GM12878 (cell line): ENCODE measurements at regions not wholly inside any gene's neighbourhood (a gene's known extent, or its start where the extent isn't known, plus 50 kb on each side); places are given as distances from the start of the nearest gene placed in this dataset.

Experiments used
- ATAC-seq: fragments of 200-7000 bp; cut with Tn5 transposase; 3 replicates; pipeline ENCODE4 v1.9.1; 2020; ENCODE audit warnings: mild to moderate bottlenecking, moderate library complexity
- BruUV-seq: library from RNA; stranded (reverse); fragments of 400-500 nt; replicated peaks from 2 replicates; lab custom pipeline; 2021; lab: Mats Ljungman, UMichigan
- CTCF ChIA-PET: fragments of 300-600 bp; sonication (Branson Sonifier 250); formaldehyde crosslinking; extraction: SDS; loops from one replicate; lab custom pipeline; 2021; ENCODE audit warnings: inconsistent platforms; lab: Yijun Ruan, JAX
- POLR2A ChIA-PET: fragments of 350-600 bp; formaldehyde crosslinking; extraction: SDS; loops from one replicate; lab custom pipeline; 2021; ENCODE audit warnings: inconsistent platforms; lab: Charles Lee
- RAD21 ChIA-PET: fragments of 300-600 bp; sonication (Branson Sonifier 250); formaldehyde crosslinking; loops from one replicate; lab custom pipeline; 2023; ENCODE audit warnings: antibody characterized with exemption; ENCODE audit not compliant: unreplicated experiment; lab: Charles Lee
- SMC1A ChIA-PET: fragments of 300-600 bp; sonication (Branson Sonifier 250); formaldehyde crosslinking; loops from one replicate; lab custom pipeline; 2023; ENCODE audit not compliant: unreplicated experiment, uncharacterized antibody; lab: Charles Lee
- DNase-seq: peaks from one replicate; pipeline ENCODE4 v3.0.0-alpha.2; 2011; ENCODE audit warnings: low read depth, low spot score
- FAIRE-seq: peaks from 3 replicates; lab custom pipeline; 2011; peaks lifted over from hg19 to GRCh38; lab: Jason Lieb, UNC
- H2AFZ ChIP-seq: 2 replicates; pipeline ENCODE4 v1.6.0; 2011; ENCODE audit warnings: low read depth, low read length, control low read depth; ENCODE audit not compliant: control insufficient read depth
- H3K27ac ChIP-seq: 2 replicates; pipeline ENCODE4 v1.5.1; 2011; ENCODE audit warnings: control low read depth; ENCODE audit not compliant: control insufficient read depth, insufficient read depth
- H3K27me3 ChIP-seq, 2 experiments: replicated peaks in 1 of 2; 2 replicates each; pipeline versions ENCODE4 v1.6.0 to v1.6.1; 2011; ENCODE audit warnings: low read length in 1 of 2; ENCODE audit not compliant: control insufficient read depth in 2 of 2, insufficient read depth in 2 of 2
- H3K36me3 ChIP-seq, 2 experiments: 2 replicates each; pipeline ENCODE4 v1.5.1; 2011; ENCODE audit warnings: low read length in 1 of 2; ENCODE audit not compliant: control insufficient read depth in 2 of 2, insufficient read depth in 2 of 2
- H3K4me1 ChIP-seq: 2 replicates; pipeline ENCODE4 v1.6.1; 2011; ENCODE audit warnings: mild to moderate bottlenecking, low read length, moderate library complexity, mixed read lengths; ENCODE audit not compliant: control insufficient read depth, insufficient read depth
- H3K4me2 ChIP-seq: 2 replicates; pipeline ENCODE4 v1.6.0; 2011; ENCODE audit warnings: control low read depth; ENCODE audit not compliant: control insufficient read depth, insufficient read depth
- H3K4me3 ChIP-seq: fragments of 200-600 bp; sonication (generic); 2 replicates; pipeline ENCODE4 v1.5.1; 2016
- H3K79me2 ChIP-seq: 2 replicates; pipeline ENCODE4 v1.6.0; 2011; ENCODE audit warnings: low read length; ENCODE audit not compliant: control insufficient read depth, insufficient read depth
- H3K9ac ChIP-seq: 2 replicates; pipeline ENCODE4 v1.8.0; 2011; ENCODE audit warnings: low read length, control low read depth, mixed read lengths; ENCODE audit not compliant: control insufficient read depth, insufficient read depth
- H3K9me3 ChIP-seq: replicated peaks from 3 replicates; pipeline ENCODE4 v1.5.1; 2011; ENCODE audit warnings: mild to moderate bottlenecking, low read length; ENCODE audit not compliant: control insufficient read depth, insufficient read depth
- H4K20me1 ChIP-seq: 2 replicates; pipeline ENCODE4 v1.6.0; 2011; ENCODE audit not compliant: control insufficient read depth, insufficient read depth
- ASH2L ChIP-seq: fragments of 300-600, 200-600 bp; sonication (generic); IDR thresholded peaks from 2 replicates; pipeline ENCODE4 v1.6.1; 2017; ENCODE audit warnings: low read depth, mild to moderate bottlenecking, borderline replicate concordance
- CEBPB ChIP-seq, 2 experiments: fragments of 150-350 bp in 1 of 2; IDR thresholded peaks; 2 replicates each; pipeline ENCODE4 v1.6.1; 2012 to 2014; ENCODE audit warnings: low read depth in 2 of 2, low read length in 2 of 2, borderline replicate concordance in 1 of 2, inconsistent platforms in 1 of 2
- CHD4 ChIP-seq: fragments of 200-600 bp; sonication (generic); IDR thresholded peaks from 2 replicates; pipeline ENCODE4 v1.6.1; 2016; ENCODE audit warnings: mild to moderate bottlenecking
- HDAC2 ChIP-seq: fragments of 200-600 bp; sonication (generic); IDR thresholded peaks from 2 replicates; pipeline ENCODE4 v1.6.1; 2017
- JUND ChIP-seq: IDR thresholded peaks from 2 replicates; pipeline ENCODE4 v1.6.1; 2012; ENCODE audit warnings: low read depth, mild to moderate bottlenecking, low read length, improper control_type of control experiment, moderate library complexity
- MEF2B ChIP-seq: fragments of 450-650 bp; IDR thresholded peaks from 2 replicates; pipeline ENCODE4 v1.6.1; 2018; ENCODE audit warnings: mild to moderate bottlenecking, moderate library complexity; ENCODE audit not compliant: partially characterized antibody, poor library complexity, severe bottlenecking
- NBN ChIP-seq: fragments of 450-650 bp; IDR thresholded peaks from 2 replicates; pipeline ENCODE4 v1.6.1; 2016
- PAX8 ChIP-seq: fragments of 450-650 bp; IDR thresholded peaks from 2 replicates; pipeline ENCODE4 v1.6.1; 2017; ENCODE audit warnings: mild to moderate bottlenecking, moderate library complexity
- RFX5 ChIP-seq: IDR thresholded peaks from 2 replicates; pipeline ENCODE4 v1.6.1; 2011; ENCODE audit warnings: low read depth, low read length, improper control_type of control experiment
- SIN3A ChIP-seq: IDR thresholded peaks from 2 replicates; pipeline ENCODE4 v1.6.1; 2012; ENCODE audit warnings: low read depth, low read length, improper control_type of control experiment
- STAT3 ChIP-seq: IDR thresholded peaks from 2 replicates; pipeline ENCODE4 v1.6.1; 2011; ENCODE audit warnings: low read depth, low read length, improper control_type of control experiment
- WGBS: methylation state at CpG from one replicate; pipeline ENCODE4 v1.1.6; 2016; ENCODE audit warnings: low lambda C conversion rate; ENCODE audit not compliant: insufficient replicate concordance, insufficient coverage; ENCODE audit errors: missing lambda C conversion rate; 5-methylcytosine and 5-hydroxymethylcytosine counted together
- in situ Hi-C: fragments of 300-500 bp; cut with MboI; formaldehyde crosslinking; loops from 9 replicates; pipeline ENCODE4 v1.14.3; 2018; ENCODE audit warnings: mixed read lengths
- intact Hi-C: fragments of 100-400 bp; cut with micrococcal nuclease; formaldehyde crosslinking; loops from one replicate; pipeline ENCODE4 v1.14.2; 2022; ENCODE audit not compliant: unreplicated experiment
- TF ChIP-seq, protein P1 (sequence below): fragments of 150-350 bp; IDR thresholded peaks from 2 replicates; pipeline ENCODE4 v1.6.1; 2016; ENCODE audit warnings: low read depth, low read length
- TF ChIP-seq, protein P2 (sequence below): fragments of 450-650 bp; IDR thresholded peaks from 2 replicates; pipeline ENCODE4 v1.6.1; 2018; ENCODE audit warnings: borderline replicate concordance, mild to moderate bottlenecking; ENCODE audit not compliant: partially characterized antibody
- TF ChIP-seq, protein P3 (sequence below): fragments of 450-650 bp; conservative IDR thresholded peaks from 2 replicates; pipeline ENCODE4 v1.6.1; 2017; ENCODE audit warnings: mild to moderate bottlenecking, moderate library complexity
- TF ChIP-seq, protein P4 (sequence below): IDR thresholded peaks from 2 replicates; pipeline ENCODE4 v1.6.1; 2011; ENCODE audit warnings: mild to moderate bottlenecking, low read depth, low read length, moderate library complexity; ENCODE audit not compliant: insufficient replicate concordance
- TF ChIP-seq, protein P5 (sequence below): IDR thresholded peaks from 2 replicates; pipeline ENCODE4 v1.6.1; 2012; ENCODE audit warnings: low read depth, low read length, improper control_type of control experiment

DNA sequence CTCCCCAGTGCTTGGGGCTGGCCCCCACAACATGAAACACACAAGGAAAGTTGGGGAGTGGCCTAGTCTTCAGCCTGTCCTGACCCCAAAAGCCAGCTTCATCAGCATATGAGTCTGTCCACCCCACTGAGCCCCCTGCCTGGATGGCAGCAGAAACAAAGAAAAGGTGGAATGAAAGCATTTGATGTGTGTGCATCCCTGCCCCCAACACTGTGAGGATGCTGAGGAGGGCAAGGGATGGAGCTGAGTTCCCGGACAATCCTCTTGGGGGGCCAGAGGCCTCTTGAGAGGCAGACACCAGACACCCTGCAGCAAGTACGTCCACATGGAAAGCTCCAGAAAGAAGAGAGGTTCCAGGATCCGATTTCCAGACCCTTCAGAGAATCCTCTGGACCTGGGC lies 113.5 kb upstream of the PPP1R26 start:
- RAD21 ChIA-PET = no interaction called here
- H2AFZ ChIP-seq = no peak overlapping the region
- H3K4me2 ChIP-seq = no peak overlapping the region
- TF ChIP-seq CHD4 (no peak), CEBPB (IDR thresholded peaks at IDR 0.05; ENCODE audit: borderline replicate concordance in 1 of 2, low read depth in 2 of 2, low read length in 2 of 2) (no peak), HDAC2 (no peak), ASH2L (no peak), STAT3 (no peak), PAX8 (no peak), MEF2B (no peak), SIN3A (no peak), RFX5 (no peak), NBN (no peak), JUND (no peak)
- TF ChIP-seq, protein P1, sequence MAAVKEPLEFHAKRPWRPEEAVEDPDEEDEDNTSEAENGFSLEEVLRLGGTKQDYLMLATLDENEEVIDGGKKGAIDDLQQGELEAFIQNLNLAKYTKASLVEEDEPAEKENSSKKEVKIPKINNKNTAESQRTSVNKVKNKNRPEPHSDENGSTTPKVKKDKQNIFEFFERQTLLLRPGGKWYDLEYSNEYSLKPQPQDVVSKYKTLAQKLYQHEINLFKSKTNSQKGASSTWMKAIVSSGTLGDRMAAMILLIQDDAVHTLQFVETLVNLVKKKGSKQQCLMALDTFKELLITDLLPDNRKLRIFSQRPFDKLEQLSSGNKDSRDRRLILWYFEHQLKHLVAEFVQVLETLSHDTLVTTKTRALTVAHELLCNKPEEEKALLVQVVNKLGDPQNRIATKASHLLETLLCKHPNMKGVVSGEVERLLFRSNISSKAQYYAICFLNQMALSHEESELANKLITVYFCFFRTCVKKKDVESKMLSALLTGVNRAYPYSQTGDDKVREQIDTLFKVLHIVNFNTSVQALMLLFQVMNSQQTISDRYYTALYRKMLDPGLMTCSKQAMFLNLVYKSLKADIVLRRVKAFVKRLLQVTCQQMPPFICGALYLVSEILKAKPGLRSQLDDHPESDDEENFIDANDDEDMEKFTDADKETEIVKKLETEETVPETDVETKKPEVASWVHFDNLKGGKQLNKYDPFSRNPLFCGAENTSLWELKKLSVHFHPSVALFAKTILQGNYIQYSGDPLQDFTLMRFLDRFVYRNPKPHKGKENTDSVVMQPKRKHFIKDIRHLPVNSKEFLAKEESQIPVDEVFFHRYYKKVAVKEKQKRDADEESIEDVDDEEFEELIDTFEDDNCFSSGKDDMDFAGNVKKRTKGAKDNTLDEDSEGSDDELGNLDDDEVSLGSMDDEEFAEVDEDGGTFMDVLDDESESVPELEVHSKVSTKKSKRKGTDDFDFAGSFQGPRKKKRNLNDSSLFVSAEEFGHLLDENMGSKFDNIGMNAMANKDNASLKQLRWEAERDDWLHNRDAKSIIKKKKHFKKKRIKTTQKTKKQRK = no peak
- TF ChIP-seq, protein P2, sequence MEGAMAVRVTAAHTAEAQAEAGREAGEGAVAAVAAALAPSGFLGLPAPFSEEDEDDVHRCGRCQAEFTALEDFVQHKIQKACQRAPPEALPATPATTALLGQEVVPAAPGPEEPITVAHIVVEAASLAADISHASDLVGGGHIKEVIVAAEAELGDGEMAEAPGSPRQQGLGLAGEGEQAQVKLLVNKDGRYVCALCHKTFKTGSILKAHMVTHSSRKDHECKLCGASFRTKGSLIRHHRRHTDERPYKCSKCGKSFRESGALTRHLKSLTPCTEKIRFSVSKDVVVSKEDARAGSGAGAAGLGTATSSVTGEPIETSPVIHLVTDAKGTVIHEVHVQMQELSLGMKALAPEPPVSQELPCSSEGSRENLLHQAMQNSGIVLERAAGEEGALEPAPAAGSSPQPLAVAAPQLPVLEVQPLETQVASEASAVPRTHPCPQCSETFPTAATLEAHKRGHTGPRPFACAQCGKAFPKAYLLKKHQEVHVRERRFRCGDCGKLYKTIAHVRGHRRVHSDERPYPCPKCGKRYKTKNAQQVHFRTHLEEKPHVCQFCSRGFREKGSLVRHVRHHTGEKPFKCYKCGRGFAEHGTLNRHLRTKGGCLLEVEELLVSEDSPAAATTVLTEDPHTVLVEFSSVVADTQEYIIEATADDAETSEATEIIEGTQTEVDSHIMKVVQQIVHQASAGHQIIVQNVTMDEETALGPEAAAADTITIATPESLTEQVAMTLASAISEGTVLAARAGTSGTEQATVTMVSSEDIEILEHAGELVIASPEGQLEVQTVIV = no peak
- TF ChIP-seq, protein P3, sequence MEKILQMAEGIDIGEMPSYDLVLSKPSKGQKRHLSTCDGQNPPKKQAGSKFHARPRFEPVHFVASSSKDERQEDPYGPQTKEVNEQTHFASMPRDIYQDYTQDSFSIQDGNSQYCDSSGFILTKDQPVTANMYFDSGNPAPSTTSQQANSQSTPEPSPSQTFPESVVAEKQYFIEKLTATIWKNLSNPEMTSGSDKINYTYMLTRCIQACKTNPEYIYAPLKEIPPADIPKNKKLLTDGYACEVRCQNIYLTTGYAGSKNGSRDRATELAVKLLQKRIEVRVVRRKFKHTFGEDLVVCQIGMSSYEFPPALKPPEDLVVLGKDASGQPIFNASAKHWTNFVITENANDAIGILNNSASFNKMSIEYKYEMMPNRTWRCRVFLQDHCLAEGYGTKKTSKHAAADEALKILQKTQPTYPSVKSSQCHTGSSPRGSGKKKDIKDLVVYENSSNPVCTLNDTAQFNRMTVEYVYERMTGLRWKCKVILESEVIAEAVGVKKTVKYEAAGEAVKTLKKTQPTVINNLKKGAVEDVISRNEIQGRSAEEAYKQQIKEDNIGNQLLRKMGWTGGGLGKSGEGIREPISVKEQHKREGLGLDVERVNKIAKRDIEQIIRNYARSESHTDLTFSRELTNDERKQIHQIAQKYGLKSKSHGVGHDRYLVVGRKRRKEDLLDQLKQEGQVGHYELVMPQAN = no peak
- TF ChIP-seq, protein P4, sequence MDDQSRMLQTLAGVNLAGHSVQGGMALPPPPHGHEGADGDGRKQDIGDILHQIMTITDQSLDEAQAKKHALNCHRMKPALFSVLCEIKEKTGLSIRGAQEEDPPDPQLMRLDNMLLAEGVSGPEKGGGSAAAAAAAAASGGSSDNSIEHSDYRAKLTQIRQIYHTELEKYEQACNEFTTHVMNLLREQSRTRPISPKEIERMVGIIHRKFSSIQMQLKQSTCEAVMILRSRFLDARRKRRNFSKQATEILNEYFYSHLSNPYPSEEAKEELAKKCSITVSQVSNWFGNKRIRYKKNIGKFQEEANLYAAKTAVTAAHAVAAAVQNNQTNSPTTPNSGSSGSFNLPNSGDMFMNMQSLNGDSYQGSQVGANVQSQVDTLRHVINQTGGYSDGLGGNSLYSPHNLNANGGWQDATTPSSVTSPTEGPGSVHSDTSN = no peak
- TF ChIP-seq, protein P5, sequence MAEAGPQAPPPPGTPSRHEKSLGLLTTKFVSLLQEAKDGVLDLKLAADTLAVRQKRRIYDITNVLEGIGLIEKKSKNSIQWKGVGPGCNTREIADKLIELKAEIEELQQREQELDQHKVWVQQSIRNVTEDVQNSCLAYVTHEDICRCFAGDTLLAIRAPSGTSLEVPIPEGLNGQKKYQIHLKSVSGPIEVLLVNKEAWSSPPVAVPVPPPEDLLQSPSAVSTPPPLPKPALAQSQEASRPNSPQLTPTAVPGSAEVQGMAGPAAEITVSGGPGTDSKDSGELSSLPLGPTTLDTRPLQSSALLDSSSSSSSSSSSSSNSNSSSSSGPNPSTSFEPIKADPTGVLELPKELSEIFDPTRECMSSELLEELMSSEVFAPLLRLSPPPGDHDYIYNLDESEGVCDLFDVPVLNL = no peak
- no TSS peak for BruUV-seq
- in situ Hi-C loops (no loop called here), intact Hi-C loops (no loop called here)
- FAIRE-seq (no peak), ATAC-seq (no peak), DNase-seq (no peak)
- no peaks in the 10 kb centered on the region for H3K4me1 ChIP-seq
- WGBS = 0% methylated on average over 3 of the region's 3 CpGs
- POLR2A ChIA-PET = no interaction called here
- no peak overlapping the region for H3K9ac ChIP-seq
- CTCF ChIA-PET = no interaction called here
- SMC1A ChIA-PET = no interaction called here
- no peak overlapping the region for H3K27ac ChIP-seq
- no peak overlapping the region for H3K4me3 ChIP-seq
- no peaks in the 10 kb centered on the region for H4K20me1 ChIP-seq
- H3K9me3 ChIP-seq = no peaks in the 10 kb centered on the region
- no peaks in the 10 kb centered on the region for H3K27me3 ChIP-seq
- no peaks in the 10 kb centered on the region for H3K36me3 ChIP-seq
- no peaks in the 10 kb centered on the region for H3K79me2 ChIP-seq
